HG03039 (cell line): ENCODE measurements at regions not wholly inside any gene's neighbourhood (a gene's known extent, or its start where the extent isn't known, plus 50 kb on each side); places are given as distances from the start of the nearest gene placed in this dataset.
"Not testable (repeated sequence)": the region's sequence is repeated elsewhere in the genome, so short reads cannot be mapped to it uniquely, and the experiment has no call there.

Experiments
- ATAC-seq: cut with Tn5 transposase; IDR thresholded peaks from one replicate; pipeline ENCODE4 v1.9.1; 2021; ENCODE audit warnings: mild to moderate bottlenecking, moderate library complexity; ENCODE audit not compliant: unreplicated experiment

DNA sequence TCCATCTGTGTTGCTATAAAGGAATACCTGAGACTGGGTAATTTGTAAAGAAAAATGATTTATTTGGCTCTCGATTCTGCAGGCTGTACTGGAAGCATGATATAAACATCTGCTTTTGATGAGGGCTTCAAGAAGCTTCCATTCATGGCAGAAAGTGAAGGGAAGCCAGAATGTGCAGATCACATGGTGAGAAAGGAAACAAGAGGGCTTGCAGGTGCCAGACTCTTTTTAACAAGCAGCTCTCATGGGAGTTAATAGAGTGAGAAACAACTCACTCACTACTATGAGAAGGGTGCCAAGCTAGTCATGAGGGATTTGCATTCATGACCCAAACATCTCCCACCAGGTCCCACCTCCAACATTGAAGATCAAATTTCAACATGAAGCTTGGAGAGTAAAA, 247.2 kb downstream of the ZIC4 start:
- ATAC-seq: no peak

DNA sequence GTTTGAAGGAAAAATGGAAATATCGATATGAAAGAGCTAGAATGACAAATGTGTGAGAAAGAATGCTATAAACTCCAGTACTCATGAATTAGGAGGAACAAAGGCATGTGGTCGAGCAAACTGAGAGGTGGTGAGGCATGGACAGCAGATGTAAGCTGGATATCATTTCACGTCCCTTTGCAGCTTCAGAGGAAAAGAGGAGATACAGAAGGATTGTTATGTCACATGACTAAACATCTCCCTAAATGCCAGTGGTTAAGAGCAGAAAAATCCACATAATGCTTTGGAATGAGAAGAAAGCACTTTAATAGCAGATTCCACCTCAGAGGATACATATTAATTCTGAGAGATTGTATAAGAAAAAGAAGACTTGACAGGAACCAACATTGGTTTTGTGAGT, 248.7 kb downstream of the ZIC4 start:
- ATAC-seq: no peak

DNA sequence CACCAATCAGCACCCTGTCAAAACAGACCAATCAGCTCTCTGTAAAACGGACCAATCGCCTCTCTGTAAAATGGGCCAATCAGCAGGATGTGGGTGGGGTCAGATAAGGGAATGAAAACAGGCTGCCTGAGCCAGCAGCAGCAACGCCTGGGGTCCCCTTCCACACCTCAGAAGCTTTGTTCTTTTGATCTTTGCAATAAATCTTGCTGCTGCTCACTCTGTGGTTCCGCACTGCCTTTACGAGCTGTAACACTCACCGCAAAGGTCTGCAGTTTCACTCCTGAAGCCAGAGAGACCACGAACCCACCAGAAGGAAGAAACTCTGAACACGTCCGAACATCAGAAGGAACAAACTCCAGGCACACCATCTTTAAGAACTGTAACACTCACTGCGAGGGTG, 251.4 kb downstream of the ZIC4 start:
- not testable (repeated sequence) for ATAC-seq

DNA sequence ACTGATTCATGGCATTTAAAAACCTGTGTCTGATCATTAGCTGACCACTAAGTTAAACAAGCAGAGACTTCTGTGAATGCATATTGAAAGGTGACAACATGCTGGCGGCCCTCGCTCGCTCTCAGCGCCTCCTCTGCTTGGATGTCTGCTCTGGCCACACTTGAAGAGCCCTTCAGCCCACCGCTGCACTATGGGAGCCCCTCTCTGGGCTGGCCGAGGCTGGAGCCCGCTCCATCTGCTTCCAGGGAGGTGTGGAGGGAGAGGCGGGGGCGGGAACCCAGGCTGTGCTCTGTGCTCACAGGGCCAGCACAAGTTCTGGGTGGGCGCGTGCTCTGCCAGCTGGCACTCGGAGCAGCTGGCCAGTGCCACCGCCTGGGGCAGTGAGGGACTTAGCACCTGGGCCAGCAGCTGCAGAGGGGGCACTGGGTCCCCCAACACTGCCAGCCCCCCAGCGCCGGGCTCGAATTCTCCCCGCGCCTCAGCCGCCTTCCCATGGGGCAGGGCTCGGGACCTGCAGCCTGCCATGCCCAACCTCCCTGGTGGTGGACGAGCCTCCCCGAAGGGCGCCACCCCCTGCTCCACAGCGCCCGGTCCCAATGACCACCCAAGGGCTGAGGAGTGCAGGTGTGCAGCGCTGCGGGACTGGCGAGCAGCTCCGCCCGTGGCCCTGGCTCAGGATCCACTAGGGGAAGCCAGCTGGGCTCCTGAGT, 252.4 kb downstream of the ZIC4 start:
- ATAC-seq: no peak

DNA sequence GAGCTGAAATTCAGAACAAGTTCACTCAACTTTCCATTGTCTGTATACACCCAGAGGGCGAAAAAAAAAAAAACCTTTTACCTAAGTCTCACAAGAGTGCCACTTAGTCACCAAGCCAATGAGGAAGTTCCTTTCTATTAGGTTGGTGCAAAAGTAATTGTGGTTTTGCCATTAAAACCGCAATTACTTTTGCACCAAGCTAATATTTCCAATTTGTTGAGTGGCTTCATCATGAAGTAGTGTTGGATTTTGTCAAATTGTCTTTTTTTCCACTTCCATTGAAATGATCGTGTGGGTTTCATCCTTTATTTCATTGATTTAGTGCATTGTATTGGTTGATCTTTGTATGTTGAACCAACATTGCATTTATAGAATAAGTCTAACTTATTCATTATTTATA, 253.9 kb downstream of the ZIC4 start:
- ATAC-seq: no peak

DNA sequence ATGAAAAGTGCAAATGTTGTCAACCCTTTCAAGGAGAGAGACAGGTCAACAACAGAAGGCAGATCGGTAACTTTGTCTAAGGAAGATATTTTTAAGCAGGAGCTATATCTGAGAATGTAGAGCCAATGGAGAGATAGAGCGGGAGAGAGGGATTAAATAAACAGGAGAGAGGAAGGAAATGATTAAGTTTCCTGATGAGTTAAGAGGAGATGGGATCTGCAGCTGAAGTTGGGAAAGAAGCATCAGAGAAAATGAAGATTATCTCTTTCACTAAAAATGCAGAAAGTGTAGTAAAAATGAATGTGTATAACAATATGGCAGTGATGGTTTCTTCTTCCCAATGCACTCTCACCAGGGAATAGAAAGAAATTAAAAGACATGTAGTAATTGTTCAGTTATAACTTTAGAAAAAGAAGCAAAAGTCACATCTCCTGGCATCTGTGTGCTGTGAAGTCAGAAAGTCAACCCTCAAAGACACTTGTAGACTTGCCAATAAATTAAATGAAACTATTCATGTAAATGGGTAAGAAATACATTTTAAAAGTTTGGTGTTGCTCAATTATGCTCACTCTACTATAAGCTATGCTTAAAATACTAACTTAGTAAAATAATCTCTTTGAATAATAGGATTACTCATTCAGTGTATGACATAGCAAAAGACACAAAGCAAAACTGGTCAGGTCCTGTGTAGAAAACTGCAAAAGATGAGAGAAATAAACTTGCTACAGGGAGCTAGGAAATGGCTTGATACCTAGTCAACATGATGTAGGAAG, 264.6 kb downstream of the ZIC4 start:
- ATAC-seq: no peak

DNA sequence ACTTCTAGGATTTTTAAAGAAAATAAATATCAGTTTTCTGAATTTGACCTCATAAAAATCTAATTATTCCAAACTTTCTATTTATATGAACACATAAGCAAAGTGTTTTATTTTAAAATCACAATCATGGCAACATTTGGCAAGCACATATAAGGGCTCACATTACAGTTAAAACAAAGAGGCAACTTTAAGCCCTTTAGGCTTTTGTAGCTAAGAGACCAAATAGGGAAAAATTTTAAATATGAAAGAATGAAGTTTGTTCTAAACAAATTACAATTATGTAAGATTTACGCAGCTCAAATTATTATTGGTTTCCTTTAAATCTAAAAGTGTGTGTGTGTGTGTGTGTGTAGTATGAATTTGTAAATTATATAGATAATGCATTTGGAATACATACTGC, 267.0 kb downstream of the ZIC4 start:
- no peak for ATAC-seq

DNA sequence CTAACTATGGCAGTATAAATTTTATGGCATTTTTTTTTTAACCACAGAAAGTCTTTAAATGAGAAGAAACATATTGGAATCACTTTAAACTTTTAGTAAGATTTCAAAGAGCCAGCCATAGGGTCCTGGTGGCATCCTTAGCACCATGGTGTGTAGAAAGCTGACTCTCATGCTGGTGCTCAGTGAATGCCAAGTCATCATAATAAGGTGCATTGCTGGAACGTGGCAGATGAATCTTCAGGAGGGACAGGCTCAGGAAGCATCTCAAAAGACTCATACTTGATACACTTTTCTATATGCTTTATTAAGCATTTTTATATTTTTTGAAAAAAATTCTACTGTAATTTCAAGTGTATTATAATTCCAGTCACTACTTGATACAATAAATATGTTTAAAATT, 274.2 kb downstream of the ZIC4 start:
- no peak for ATAC-seq

DNA sequence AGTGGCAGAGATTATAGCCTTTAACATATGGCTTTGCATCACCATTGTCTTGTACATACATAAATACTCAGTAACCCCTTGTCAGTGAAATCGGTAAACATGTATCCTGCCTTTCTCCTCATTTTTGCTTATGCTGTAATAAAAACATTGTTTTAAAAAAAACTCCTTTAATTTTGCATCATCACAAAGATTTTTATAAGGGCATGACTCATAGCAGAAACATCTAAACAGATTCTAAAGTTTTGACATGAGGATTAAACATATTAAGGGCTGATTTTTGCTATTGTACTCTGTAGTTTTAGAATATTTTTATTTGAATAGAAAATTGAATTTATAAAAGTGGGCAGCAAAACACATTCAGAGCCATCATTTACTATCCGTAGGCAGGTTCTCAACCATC, 275.9 kb downstream of the ZIC4 start:
- no peak for ATAC-seq

DNA sequence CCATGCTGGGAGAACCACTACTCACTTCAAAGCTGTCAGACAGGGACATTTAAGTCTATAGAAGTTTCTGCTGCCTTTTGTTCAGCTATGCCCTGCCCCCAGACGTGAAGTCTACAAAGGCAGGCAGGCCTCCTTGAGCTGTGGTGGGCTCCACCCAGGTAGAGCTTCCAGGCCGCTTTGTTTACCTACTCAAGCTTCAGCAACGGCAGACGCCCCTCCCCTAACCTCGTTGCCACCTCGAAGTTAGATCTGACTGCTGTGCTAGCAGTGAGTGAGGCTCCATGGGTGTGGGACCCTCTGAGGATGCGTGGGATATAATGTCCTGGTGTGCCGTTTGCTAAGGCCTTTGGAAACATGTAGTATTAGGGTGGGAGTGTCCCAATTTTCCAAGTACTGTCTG, 276.7 kb downstream of the ZIC4 start:
- ATAC-seq: no peak

DNA sequence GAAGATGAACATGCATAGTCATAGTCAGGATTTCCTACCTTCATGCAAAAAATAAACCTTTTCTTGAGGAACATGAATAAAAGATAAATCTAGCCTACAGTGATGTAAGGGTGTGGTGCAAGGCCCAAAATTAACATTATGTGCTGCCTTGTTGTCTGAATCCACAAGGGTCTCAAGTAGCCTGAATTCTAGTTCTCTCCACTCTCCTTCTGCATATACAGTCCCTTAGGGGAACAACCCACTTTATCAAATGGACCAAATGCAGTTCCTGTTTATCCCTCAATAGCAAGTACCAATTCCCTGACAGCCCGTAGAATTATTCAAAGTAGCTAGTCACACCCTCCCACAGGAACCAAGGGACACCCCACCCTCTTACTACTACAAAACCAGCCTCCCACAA, 284.0 kb downstream of the ZIC4 start:
- no peak for ATAC-seq

DNA sequence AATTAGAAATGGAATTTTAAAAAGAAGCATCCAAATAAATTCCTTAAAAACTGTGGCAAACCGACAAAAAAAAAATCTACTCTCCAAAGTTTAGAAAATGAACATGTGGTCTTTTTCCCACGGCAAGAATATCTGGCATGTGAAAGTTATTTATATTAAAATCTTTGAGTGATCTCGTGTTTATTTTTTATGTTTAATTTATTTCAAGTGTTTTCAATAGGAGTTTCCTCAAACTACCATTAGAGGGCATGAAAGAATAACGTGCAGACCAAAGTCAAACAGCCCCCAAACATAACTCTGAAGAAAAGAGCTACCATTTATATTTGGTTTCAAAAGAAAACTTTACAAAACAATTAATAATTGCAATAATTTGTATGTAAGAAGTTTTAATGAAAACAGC, 286.4 kb downstream of the ZIC4 start:
- no peak for ATAC-seq

DNA sequence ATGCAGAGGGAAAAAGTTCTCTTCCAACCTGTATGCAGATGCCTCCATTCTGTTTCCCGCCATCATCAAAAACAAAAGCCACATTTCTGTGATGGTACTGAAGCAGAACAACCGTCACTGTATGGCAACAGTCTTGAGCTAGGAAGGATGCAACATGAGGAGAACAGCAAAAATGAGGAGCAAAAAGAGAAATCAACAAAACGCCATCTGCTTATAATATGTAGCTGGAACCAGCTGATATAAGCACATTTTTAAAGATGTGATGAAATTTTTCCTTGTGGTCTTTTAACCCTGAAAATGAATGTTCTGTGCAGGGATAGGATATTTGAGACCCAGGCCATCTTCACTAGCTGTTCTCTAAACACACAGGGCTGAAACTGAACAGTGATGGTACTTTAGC, 287.0 kb downstream of the ZIC4 start:
- no peak for ATAC-seq

DNA sequence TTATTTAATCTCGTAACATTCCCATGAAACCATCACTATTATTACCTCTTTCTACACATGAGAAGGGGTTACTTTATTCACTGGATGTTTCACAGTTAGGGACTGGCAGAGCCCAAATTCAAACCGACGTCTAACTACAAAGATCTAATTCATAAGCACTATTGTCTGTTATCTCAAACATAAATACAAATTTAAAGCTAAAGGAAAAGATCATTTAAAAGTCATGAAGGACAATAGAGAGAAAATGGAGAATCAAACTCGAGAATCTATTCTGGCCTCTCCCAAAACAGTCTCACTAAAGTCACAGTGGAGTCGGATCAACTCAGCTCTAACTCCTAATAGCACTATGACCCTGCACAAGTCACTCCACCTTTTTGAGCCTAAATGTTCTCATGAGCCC, 287.7 kb downstream of the ZIC4 start:
- no peak for ATAC-seq

DNA sequence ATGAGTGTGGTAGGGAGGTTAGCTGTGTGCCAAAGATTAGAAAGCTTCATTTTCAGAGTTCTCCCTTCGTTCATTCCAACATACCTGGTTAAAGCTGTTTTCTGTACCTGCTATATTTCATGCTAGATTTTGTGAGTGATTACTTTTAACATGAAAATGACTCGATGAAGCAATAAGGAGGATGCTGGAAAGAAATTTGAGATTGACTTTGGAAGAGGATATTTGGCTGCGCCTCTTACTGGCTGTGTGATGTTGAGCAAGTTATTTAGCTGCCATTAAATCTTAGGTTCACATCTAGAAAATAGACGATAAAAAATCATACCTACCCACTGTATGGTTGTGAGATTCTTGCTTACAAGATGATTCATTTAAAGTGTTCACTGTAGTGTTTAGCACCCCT, 288.7 kb downstream of the ZIC4 start:
- ATAC-seq: no peak

DNA sequence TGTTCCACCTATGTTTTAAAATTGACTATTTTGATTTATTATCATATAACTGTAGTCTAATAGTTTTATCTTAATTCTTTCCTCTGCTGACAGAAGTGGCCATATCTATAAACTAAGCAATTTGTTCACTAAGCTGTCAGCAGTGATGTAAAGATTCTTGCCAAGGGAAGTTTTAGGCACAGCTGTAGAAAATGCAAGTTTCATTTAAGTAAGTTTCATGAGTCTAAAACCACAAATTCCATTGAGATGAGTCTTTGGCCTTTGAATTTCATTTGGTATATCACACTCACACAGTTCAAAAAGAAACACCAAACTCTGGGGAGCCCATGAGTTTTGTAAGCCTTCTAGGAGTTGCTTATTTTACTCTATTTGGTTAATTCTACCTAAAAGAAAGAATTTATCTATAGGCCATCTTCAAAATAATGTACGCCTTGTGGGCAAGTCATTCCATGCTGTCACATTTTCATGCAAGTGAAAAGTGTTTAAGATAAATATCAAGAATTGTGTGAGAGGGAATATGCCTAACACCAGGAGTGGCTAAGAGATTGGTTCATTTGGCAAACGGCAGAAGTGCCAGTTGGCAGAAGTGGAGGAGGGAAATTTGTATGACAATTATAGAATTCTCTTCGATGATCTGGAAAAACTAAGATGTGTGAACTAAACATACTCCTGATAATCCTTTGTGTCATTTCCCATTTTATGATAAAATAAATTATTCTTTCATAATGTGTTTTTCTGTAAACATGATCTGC, 292.9 kb downstream of the ZIC4 start:
- no peak for ATAC-seq

DNA sequence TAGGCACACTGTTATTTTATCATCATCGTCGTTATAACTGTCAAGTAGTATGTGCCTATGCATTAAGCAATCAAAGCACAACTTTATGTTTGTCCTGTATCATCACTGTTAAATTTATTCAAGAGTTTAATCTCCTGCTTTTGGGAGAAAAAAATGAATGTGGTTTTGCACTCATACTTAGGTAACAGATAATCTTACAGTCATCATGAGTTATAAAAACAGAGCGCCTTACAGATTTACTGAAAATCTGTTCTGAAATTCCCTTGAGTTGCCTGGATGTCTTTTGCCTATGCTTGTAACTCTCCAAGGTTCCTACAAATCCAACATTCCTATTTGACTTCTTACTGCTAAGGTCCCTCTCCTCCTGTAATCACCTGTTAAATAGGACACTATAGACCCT, 307.3 kb downstream of the ZIC4 start:
- no peak for ATAC-seq

DNA sequence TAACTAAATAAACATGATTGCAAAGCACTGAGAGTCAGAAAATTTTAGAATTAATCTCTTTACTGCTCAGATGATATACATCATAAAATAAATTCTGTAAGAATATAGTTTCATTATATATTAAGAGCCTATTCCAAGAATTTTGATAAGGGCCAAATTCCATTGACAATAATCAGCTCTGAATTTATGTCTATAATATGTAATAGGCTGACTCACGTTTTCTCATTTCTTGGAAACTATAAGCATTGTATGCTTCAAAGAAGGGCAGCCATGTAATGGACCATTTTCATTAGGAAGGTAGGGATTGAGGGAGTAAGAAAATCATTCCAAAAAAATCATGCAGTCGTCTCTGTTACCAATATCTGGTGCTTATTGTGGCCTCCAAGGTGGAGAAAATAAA, 315.9 kb downstream of the ZIC4 start:
- no peak for ATAC-seq

DNA sequence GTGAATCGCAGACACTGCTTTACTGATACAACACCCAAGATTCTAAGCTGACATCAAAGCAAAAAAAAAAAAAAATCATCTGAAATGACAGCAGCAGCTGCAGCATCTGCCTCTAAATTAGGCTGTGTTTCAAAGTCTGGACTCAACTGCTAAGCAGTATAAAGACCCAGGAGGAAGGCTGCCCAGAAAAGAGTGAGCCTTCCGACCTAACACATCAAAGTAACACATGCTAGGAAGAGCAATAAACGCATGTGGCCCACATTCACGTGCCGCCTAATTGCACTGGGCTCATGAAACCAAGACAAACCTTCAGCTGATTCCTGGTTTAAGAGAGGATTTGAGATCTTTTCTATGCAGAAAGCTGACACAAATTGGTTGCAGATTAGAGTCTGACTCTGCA, 317.1 kb downstream of the ZIC4 start:
- ATAC-seq: no peak

DNA sequence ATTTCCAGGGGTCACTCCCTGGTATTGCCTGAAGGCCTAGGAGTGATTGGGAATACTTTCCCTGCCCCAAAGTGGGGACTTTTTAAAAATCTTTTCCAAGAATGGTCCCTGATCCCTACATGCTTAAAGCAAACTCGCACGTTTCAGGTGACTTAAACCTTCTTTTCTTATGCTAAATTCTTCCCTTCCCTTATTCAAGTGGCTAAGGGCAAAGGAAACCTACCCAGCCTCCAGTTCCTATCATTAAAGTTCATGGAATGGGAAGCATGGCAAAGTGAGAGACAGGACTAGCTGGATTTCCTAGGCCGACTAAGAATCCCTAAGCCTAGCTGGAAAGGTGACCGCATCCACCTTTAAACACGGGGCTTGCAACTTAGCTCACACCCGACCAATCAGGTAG, 346.8 kb downstream of the ZIC4 start:
- ATAC-seq: not testable (repeated sequence)

DNA sequence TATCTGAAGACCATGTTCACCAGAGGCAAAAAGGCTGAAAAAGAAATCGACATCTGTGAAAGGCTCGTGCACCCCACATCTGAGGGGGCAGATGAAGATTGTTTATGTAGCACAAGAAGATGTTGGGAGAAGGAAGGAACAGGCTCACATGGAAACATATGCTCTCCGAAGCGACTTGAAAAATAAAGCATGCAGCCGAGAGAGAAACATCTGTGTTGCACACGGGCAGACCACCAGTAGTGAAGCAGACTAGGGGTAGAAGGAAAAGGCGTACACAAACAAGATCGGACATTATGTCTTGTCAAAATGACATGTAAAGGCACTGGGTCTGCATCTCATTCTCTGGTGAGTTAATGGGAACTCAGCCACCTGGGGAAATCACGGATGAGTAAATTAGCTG, 356.5 kb downstream of the ZIC4 start:
- no peak for ATAC-seq

DNA sequence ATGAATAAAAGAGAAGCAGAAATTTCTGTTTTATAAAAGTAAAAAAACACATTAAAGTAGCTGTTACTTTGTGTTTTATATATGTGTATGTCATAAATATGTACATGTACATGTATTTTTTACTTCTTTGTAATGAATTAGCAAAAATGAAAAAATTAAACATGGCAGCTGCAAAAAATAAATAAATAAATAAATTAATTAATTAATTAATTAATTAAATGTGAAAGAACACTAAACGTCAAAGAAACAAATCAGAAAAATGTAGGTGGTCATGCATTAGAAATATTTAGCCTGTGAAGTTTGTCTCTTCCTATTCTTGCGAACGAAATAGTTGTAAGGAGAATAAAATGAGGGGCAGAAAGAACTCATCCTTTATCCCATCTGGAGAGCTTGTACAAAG, 357.0 kb downstream of the ZIC4 start:
- ATAC-seq: no peak
